T-helper 2 cell treated with Interferon-gamma antibody and Interleukin-4, amounts not matched to agents 100 ng/mL and 5 ng/mL, for 36 hours (primary cell): ENCODE measurements at regions not wholly inside any gene's neighbourhood (a gene's known extent, or its start where the extent isn't known, plus 50 kb on each side); places are given as distances from the start of the nearest gene placed in this dataset.

Experiments
- intact Hi-C: fragments of 100-400 bp; cut with micrococcal nuclease; formaldehyde crosslinking; loops from one replicate; pipeline ENCODE4 v1.15.1; 2023

GRCh38 chr11:43574949-43575912 is 105.3 kb upstream of the HSD17B12 start:
- intact Hi-C loops = loop anchor here (5.0 kb wide), 1 partner anchor 107 kb away; the partner anchor contains the start of gene HSD17B12

- intact Hi-C loops = no loop called here
Measured at GRCh38 chr11:43575913-43576310, 104.6 kb upstream of the HSD17B12 start.

GRCh38 chr11:43576320-43576802 is 104.2 kb upstream of the HSD17B12 start:
- intact Hi-C loops = no loop called here

- intact Hi-C loops = no loop called here
Measured at GRCh38 chr11:43576803-43577521, 103.6 kb upstream of the HSD17B12 start.

- intact Hi-C loops = no loop called here
Measured at GRCh38 chr11:43577566-43578264, 102.8 kb upstream of the HSD17B12 start.

GRCh38 chr11:43578346-43579170 is 102.0 kb upstream of the HSD17B12 start:
- intact Hi-C loops = no loop called here

- intact Hi-C loops = no loop called here
Measured at GRCh38 chr11:43579171-43579918, 101.2 kb upstream of the HSD17B12 start.

- intact Hi-C loops = loop anchor here (2.0 to 10.0 kb wide), 3 partner anchors 65 to 725 kb away; partner anchors contain the start of gene C11orf96
Measured at GRCh38 chr11:43579919-43580276, 100.6 kb upstream of the HSD17B12 start.

GRCh38 chr11:43580735-43581369 is 99.7 kb upstream of the HSD17B12 start:
- intact Hi-C loops = loop anchor here (2.0 to 10.0 kb wide), 3 partner anchors 64 to 724 kb away; partner anchors contain the start of gene C11orf96

GRCh38 chr11:43581370-43582023 is 99.0 kb upstream of the HSD17B12 start:
- intact Hi-C loops = loop anchor here (2.0 to 10.0 kb wide), 3 partner anchors 63 to 723 kb away; partner anchors contain the start of gene C11orf96

GRCh38 chr11:43582024-43582862 is 98.3 kb upstream of the HSD17B12 start:
- intact Hi-C loops = loop anchor here (10.0 kb wide), 2 partner anchors 363 to 723 kb away; partner anchors contain the start of gene C11orf96

GRCh38 chr11:43582863-43583462 is 97.6 kb upstream of the HSD17B12 start:
- intact Hi-C loops = loop anchor here (10.0 kb wide), 2 partner anchors 362 to 722 kb away; partner anchors contain the start of gene C11orf96

- intact Hi-C loops = loop anchor here (10.0 kb wide), 2 partner anchors 361 to 721 kb away; partner anchors contain the start of gene C11orf96
Measured at GRCh38 chr11:43583548-43583947, 97.0 kb upstream of the HSD17B12 start.

- intact Hi-C loops = loop anchor here (10.0 kb wide), 2 partner anchors 359 to 719 kb away; partner anchors contain the start of gene C11orf96
Measured at GRCh38 chr11:43585877-43586608, 94.5 kb upstream of the HSD17B12 start.

GRCh38 chr11:43589601-43590250 is 90.8 kb upstream of the HSD17B12 start:
- intact Hi-C loops = loop anchor here (10.0 kb wide), 2 partner anchors 355 to 715 kb away; partner anchors contain the start of gene C11orf96

- intact Hi-C loops = no loop called here
Measured at GRCh38 chr11:43601511-43601910, 79.0 kb upstream of the HSD17B12 start.
